Osteoblast (primary cell): ENCODE measurements at regions not wholly inside any gene's neighbourhood (a gene's known extent, or its start where the extent isn't known, plus 50 kb on each side); places are given as distances from the start of the nearest gene placed in this dataset.

Experiments
- DNase-seq: peaks from one replicate; pipeline ENCODE4 v3.0.0; 2011; ENCODE audit warnings: low spot score, mixed read lengths; ENCODE audit not compliant: insufficient read length; ENCODE audit errors: missing footprints
- H2AFZ ChIP-seq: 2 replicates; pipeline ENCODE4 v1.6.0; 2011; ENCODE audit warnings: mild to moderate bottlenecking, low read length
- H3K27ac ChIP-seq: 2 replicates; pipeline ENCODE4 v1.5.1; 2011; ENCODE audit warnings: mild to moderate bottlenecking, low read depth, low read length, moderate library complexity
- H3K27me3 ChIP-seq: 2 replicates; pipeline ENCODE4 v1.6.0; 2012; ENCODE audit warnings: mild to moderate bottlenecking, control low read depth, inconsistent platforms, low read length, moderate library complexity; ENCODE audit not compliant: insufficient read depth
- H3K36me3 ChIP-seq: 2 replicates; pipeline ENCODE4 v1.5.1; 2011; ENCODE audit warnings: mild to moderate bottlenecking, low read length, control low read depth, moderate library complexity; ENCODE audit not compliant: insufficient read depth
- H3K4me1 ChIP-seq: 2 replicates; pipeline ENCODE4 v1.5.1; 2011; ENCODE audit warnings: mild to moderate bottlenecking, low read length, control low read depth, moderate library complexity; ENCODE audit not compliant: insufficient read depth
- H3K4me2 ChIP-seq: 2 replicates; pipeline ENCODE4 v1.6.0; 2011; ENCODE audit warnings: mild to moderate bottlenecking, low read length; ENCODE audit not compliant: insufficient read depth
- H3K4me3 ChIP-seq: fragments of 200-600 bp; sonication (generic); 3 replicates; pipeline ENCODE4 v1.5.1; 2012; ENCODE audit warnings: mild to moderate bottlenecking, low read length, inconsistent platforms; ENCODE audit not compliant: insufficient read depth
- H3K79me2 ChIP-seq: 2 replicates; pipeline ENCODE4 v1.6.0; 2012; ENCODE audit warnings: mild to moderate bottlenecking, low read length, control low read depth, inconsistent platforms; ENCODE audit not compliant: insufficient read depth
- H3K9me3 ChIP-seq: 2 replicates; pipeline ENCODE4 v1.5.1; 2011; ENCODE audit warnings: low read depth, low read length, control low read depth
- H4K20me1 ChIP-seq: 2 replicates; pipeline ENCODE4 v1.6.0; 2012; ENCODE audit warnings: mild to moderate bottlenecking, low read length, control low read depth; ENCODE audit not compliant: insufficient read depth
- TF ChIP-seq, protein P1 (sequence below): IDR thresholded peaks from 2 replicates; pipeline ENCODE4 v1.5.1; 2011; ENCODE audit warnings: mild to moderate bottlenecking, low read depth, low read length, moderate library complexity; ENCODE audit errors: extremely low read depth

DNA sequence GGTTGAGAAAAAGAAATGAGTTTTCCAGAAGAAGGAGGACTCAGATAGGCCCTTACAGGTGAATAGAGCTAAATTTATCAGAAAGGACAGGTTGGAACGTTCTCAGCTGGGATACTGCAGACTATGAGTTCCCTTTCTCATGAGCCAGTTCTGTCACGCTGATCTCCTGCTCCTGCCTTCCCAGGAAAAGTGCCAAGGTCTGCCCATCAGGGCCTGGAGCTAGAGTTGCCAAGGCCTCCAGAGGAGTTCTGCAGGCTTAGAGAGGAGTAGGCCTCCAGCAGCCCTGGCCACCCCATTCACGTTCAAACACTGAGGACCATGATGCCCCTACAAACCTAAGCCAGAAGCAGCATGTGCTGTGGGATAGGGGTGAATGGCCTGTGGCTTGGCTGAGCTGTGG, 126.8 kb upstream of the TNR start:
- DNase-seq = no peak
- no peak overlapping the region for H3K4me3 ChIP-seq
- H3K36me3 ChIP-seq = no peaks in the 10 kb centered on the region
- H3K27ac ChIP-seq = no peak overlapping the region
- H3K79me2 ChIP-seq = no peaks in the 10 kb centered on the region
- no peaks in the 10 kb centered on the region for H4K20me1 ChIP-seq
- H3K4me2 ChIP-seq = no peak overlapping the region
- H2AFZ ChIP-seq = no peak overlapping the region
- H3K4me1 ChIP-seq = no peaks in the 10 kb centered on the region
- TF ChIP-seq, protein P1, sequence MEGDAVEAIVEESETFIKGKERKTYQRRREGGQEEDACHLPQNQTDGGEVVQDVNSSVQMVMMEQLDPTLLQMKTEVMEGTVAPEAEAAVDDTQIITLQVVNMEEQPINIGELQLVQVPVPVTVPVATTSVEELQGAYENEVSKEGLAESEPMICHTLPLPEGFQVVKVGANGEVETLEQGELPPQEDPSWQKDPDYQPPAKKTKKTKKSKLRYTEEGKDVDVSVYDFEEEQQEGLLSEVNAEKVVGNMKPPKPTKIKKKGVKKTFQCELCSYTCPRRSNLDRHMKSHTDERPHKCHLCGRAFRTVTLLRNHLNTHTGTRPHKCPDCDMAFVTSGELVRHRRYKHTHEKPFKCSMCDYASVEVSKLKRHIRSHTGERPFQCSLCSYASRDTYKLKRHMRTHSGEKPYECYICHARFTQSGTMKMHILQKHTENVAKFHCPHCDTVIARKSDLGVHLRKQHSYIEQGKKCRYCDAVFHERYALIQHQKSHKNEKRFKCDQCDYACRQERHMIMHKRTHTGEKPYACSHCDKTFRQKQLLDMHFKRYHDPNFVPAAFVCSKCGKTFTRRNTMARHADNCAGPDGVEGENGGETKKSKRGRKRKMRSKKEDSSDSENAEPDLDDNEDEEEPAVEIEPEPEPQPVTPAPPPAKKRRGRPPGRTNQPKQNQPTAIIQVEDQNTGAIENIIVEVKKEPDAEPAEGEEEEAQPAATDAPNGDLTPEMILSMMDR = no peak
- no peaks in the 10 kb centered on the region for H3K27me3 ChIP-seq
- no peaks in the 10 kb centered on the region for H3K9me3 ChIP-seq

DNA sequence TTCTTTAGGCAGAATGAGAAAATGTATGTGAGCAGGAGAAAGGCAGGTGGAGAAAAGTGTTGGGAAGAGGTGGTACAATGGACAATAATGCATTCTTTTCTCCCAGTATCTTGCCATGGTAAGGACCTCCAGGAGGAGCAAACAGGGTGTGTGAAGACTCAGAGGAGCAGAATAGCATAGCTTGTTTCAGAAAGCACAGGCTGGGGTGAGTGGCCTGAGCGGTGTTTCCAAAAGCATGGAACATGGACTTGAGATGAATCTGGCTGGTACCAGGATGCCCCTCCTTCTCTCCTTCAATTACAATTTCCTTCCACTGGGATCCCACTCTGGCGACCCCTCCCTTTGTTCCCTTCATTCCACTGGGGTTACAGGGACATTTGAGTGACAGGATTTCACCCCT, 123.4 kb upstream of the TNR start:
- no peak overlapping the region for H3K27ac ChIP-seq
- no peaks in the 10 kb centered on the region for H3K36me3 ChIP-seq
- H3K4me3 ChIP-seq = no peak overlapping the region
- H2AFZ ChIP-seq = no peak overlapping the region
- no peaks in the 10 kb centered on the region for H3K27me3 ChIP-seq
- TF ChIP-seq, protein P1 = no peak
- H3K79me2 ChIP-seq = no peaks in the 10 kb centered on the region
- no peaks in the 10 kb centered on the region for H3K9me3 ChIP-seq
- no peaks in the 10 kb centered on the region for H4K20me1 ChIP-seq
- H3K4me2 ChIP-seq = no peak overlapping the region
- DNase-seq = no peak
- no peaks in the 10 kb centered on the region for H3K4me1 ChIP-seq

DNA sequence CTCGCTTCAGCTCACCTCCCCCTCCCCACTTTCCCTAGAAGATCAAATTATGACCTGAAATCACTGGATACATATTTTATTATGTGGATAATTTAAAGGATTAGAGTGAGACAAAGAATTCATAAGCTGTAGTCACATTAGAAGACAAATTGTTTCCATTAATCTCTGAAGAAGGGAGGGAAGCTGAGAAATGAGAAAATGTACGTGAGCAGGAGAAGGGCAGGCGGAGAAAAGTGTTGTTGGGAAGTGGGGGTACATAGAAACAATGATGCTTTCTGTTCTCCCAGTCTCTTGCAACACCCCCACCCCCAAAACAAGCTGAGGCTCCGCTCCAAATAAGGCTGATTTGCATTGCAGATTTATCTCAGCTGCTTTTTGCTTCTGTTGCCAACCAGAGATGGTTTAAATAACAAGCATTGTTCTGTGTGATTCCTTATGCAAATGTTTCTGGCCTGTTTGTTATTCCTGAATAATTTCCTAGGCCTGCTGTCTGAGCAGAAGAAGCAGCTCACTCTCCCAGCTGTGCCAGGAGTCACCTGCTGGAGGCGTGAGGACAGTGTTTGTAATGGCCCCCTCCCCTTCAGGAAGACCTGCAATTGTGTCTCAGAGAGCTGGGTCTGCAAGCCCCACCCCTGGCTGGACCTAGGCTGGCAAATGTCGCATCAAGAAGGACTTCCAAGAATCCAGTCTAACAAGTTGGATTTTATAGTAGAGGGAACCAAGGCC, 121.8 kb upstream of the TNR start:
- no peak for DNase-seq
- H3K36me3 ChIP-seq = no peaks in the 10 kb centered on the region
- no peaks in the 10 kb centered on the region for H4K20me1 ChIP-seq

DNA sequence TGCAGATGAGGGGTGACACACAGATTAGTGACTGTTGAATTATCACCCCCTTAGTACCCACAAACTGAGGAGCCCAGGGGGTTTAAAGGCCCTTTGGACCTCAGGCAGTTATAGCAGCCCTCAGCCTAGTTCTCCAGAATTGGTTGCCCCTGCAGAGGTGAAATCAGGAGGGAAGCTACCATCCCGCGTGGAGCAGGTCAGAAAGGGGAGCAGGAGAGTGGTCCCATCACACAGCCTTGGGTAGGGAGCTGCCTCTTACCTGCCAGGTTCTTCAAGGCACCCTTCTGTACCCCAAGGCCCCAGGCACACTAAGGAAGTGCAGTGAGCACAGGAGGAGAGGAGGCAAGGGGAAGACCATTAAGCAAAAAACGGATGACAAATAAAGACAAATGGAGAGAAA, 121.2 kb upstream of the TNR start:
- Histone ChIP-seq H2AFZ (no peak overlapping the region), H3K36me3 (no peaks in the 10 kb centered on the region), H4K20me1 (no peaks in the 10 kb centered on the region), H3K79me2 (no peaks in the 10 kb centered on the region), H3K4me1 (no peaks in the 10 kb centered on the region), H3K9me3 (no peaks in the 10 kb centered on the region), H3K4me2 (no peak overlapping the region), H3K27me3 (no peaks in the 10 kb centered on the region), H3K4me3 (no peak overlapping the region), H3K27ac (no peak overlapping the region)
- TF ChIP-seq, protein P1 = no peak
- DNase-seq = no peak

More for the DNA sequence above, 121.8 kb upstream of the TNR start:
- H3K4me1 ChIP-seq = no peaks in the 10 kb centered on the region
- no peak overlapping the region for H2AFZ ChIP-seq
- H3K4me2 ChIP-seq = no peak overlapping the region
- H3K9me3 ChIP-seq = no peaks in the 10 kb centered on the region
- TF ChIP-seq, protein P1 = no peak
- H3K4me3 ChIP-seq = no peak overlapping the region
- no peaks in the 10 kb centered on the region for H3K27me3 ChIP-seq
- H3K27ac ChIP-seq = no peak overlapping the region
- no peaks in the 10 kb centered on the region for H3K79me2 ChIP-seq
